MM.1S (cell line): ENCODE measurements at regions not wholly inside any gene's neighbourhood (a gene's known extent, or its start where the extent isn't known, plus 50 kb on each side); places are given as distances from the start of the nearest gene placed in this dataset.

Experiments
- CTCF ChIP-seq: fragments of 300-600 bp; sonication (generic); IDR thresholded peaks from 2 replicates; pipeline ENCODE4 v1.5.1; 2016; ENCODE audit warnings: antibody characterized with exemption, low read length, mixed read lengths
- EZH2 ChIP-seq: fragments of 300-600 bp; sonication (generic); optimal IDR thresholded peaks from 2 replicates; pipeline ENCODE3; 2017; ENCODE audit warnings: low read depth, mild to moderate bottlenecking, antibody characterized with exemption, low read length, mixed read lengths

DNA sequence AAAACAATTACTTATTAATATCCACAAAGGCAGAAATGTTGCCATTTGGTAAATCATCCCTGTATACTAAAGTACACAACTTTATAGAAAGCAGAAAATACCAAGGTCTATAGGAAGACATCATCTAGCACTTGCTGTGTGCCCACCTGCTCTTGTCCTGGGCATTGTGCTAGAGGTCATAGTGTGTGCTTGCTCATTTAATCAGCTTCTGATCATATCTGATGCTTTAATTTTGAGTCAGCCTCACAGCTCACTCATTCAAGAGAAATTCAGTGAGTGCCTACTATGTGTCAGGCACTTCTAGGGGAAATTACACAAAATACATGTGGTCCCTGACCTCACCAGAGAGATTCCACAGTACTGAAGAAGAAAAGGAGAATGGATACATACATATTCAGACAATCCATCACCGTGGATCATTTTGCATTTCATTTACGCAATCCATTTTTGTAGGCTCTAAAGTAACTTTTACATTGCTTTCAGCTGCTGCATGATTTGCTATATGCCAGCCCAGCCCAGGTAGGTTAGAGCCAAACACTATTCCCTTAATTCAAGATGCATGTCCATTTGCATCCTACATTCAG, 167.9 kb upstream of the MCHR2 start:
- TF ChIP-seq CTCF (no peak), EZH2 (no peak)
